ENCODE measurements at regions not wholly inside any gene's neighbourhood (a gene's known extent, or its start where the extent isn't known, plus 50 kb on each side); places are given as distances from the start of the nearest gene placed in this dataset.

- no peak for DNase-seq
Observed at GRCh38 chr4:82071951-82072350, 301.8 kb downstream of the HNRNPD start.

GRCh38 chr4:82069883-82070638, 303.7 kb downstream of the HNRNPD start:
- DNase-seq, result peak; percentile 20

- no peak for DNase-seq
Observed at GRCh38 chr4:82063017-82063416, 310.8 kb downstream of the HNRNPD start.

GRCh38 chr4:82057990-82058544, 315.7 kb downstream of the HNRNPD start:
- DNase-seq, result peak; percentile 61

GRCh38 chr4:82055156-82055555, 318.6 kb downstream of the HNRNPD start:
- no peak for DNase-seq

GRCh38 chr4:82053396-82053795, 320.4 kb downstream of the HNRNPD start:
- peak; percentile 32 for DNase-seq

GRCh38 chr4:82050796-82051195, 323.0 kb downstream of the HNRNPD start:
- DNase-seq, result no peak

- DNase-seq, result no peak
Observed at GRCh38 chr4:82049294-82049693, 324.5 kb downstream of the HNRNPD start.

- no peak for DNase-seq
Observed at GRCh38 chr4:82047731-82048130, 326.1 kb downstream of the HNRNPD start.

- no peak for DNase-seq
Observed at GRCh38 chr4:82046796-82047195, 327.0 kb downstream of the HNRNPD start.

GRCh38 chr4:82045267-82045666, 328.5 kb downstream of the HNRNPD start:
- DNase-seq, result no peak

GRCh38 chr4:82044141-82044993, 329.4 kb downstream of the HNRNPD start:
- DNase-seq, result peak; percentile 95

- DNase-seq, result peak; percentile 56
Observed at GRCh38 chr4:82043809-82044137, 330.0 kb downstream of the HNRNPD start.

GRCh38 chr4:82043081-82043808, 330.5 kb downstream of the HNRNPD start:
- DNase-seq, result peak; percentile 66

- DNase-seq, result no peak
Observed at GRCh38 chr4:82042042-82042441, 331.7 kb downstream of the HNRNPD start.

GRCh38 chr4:82038936-82039335, 334.9 kb downstream of the HNRNPD start:
- DNase-seq, result no peak

GRCh38 chr4:82036181-82036580, 337.6 kb downstream of the HNRNPD start:
- DNase-seq, result no peak

- DNase-seq, result no peak
Observed at GRCh38 chr4:82034878-82035277, 338.9 kb downstream of the HNRNPD start.

GRCh38 chr4:82033862-82034261, 339.9 kb downstream of the HNRNPD start:
- no peak for DNase-seq

GRCh38 chr4:82031376-82031927, 342.3 kb downstream of the HNRNPD start:
- no peak for DNase-seq

- DNase-seq, result no peak
Observed at GRCh38 chr4:82017680-82018079, 356.1 kb downstream of the HNRNPD start.

- DNase-seq, result no peak
Observed at GRCh38 chr4:82005158-82005557, 368.6 kb downstream of the HNRNPD start.

- DNase-seq, result no peak
Observed at GRCh38 chr4:81997313-81997712, 376.5 kb downstream of the HNRNPD start.
